WTC11 (cell line): ENCODE measurements at regions not wholly inside any gene's neighbourhood (a gene's known extent, or its start where the extent isn't known, plus 50 kb on each side); places are given as distances from the start of the nearest gene placed in this dataset.

Experiments used
- ATAC-seq: fragments of 200-7000 bp; cut with Tn5 transposase; 2 replicates; pipeline ENCODE4 v1.10.0; 2021; ENCODE audit warnings: mild to moderate bottlenecking, moderate library complexity
- CTCF ChIA-PET: fragments of 300-600 bp; sonication (Branson Sonifier 250); formaldehyde crosslinking; loops from one replicate; lab custom pipeline; 2021; ENCODE audit warnings: antibody characterized with exemption; lab: Charles Lee
- POLR2A ChIA-PET: fragments of 350-600 bp; sonication (Branson Sonifier 250); formaldehyde crosslinking; loops from one replicate; lab custom pipeline; 2021; ENCODE audit warnings: antibody characterized with exemption; lab: Charles Lee
- DNase-seq: peaks from one replicate; pipeline ENCODE4 v3.0.0; 2021; ENCODE audit warnings: low spot score
- H3K27ac Mint-ChIP-seq: 2 replicates; pipeline ENCODE4 v1.8.0; 2021; ENCODE audit warnings: mixed read lengths
- H3K27me3 Mint-ChIP-seq: 2 replicates; pipeline ENCODE4 v1.8.0; 2021; ENCODE audit warnings: low read depth, mild to moderate bottlenecking, moderate library complexity, mixed read lengths
- H3K36me3 Mint-ChIP-seq: 2 replicates; pipeline ENCODE4 v1.8.0; 2021; ENCODE audit warnings: mixed read lengths
- H3K4me1 Mint-ChIP-seq: 2 replicates; pipeline ENCODE4 v1.8.0; 2022; ENCODE audit warnings: mixed read lengths
- H3K4me3 Mint-ChIP-seq: 2 replicates; pipeline ENCODE4 v1.8.0; 2021; ENCODE audit warnings: mild to moderate bottlenecking, moderate library complexity, mixed read lengths
- H3K9me3 Mint-ChIP-seq: 2 replicates; pipeline ENCODE4 v1.8.0; 2021; ENCODE audit warnings: mixed read lengths
- AFF4 ChIP-seq: sonication (generic); formaldehyde crosslinking; IDR thresholded peaks from 2 replicates; pipeline ENCODE4 v1.8.1; 2023; ENCODE audit warnings: mild to moderate bottlenecking, missing genetic modification reagents, borderline replicate concordance
- ATF2 ChIP-seq: sonication (generic); formaldehyde crosslinking; IDR thresholded peaks from 2 replicates; pipeline ENCODE4 v1.8.1; 2022; ENCODE audit warnings: low read depth, missing genetic modification reagents, borderline replicate concordance
- CDX4 ChIP-seq: fragments of 250-450 bp; sonication (Bioruptor Pico); IDR thresholded peaks from 2 replicates; pipeline ENCODE4 v1.9.0; 2021; ENCODE audit warnings: moderate library complexity, mild to moderate bottlenecking, inconsistent platforms, borderline replicate concordance
- CREM ChIP-seq: sonication (generic); formaldehyde crosslinking; IDR thresholded peaks from 2 replicates; pipeline ENCODE4 v1.8.1; 2022; ENCODE audit warnings: mild to moderate bottlenecking, missing genetic modification reagents, moderate library complexity
- CTCF ChIP-seq: fragments of 200-600 bp; IDR thresholded peaks from 2 replicates; pipeline ENCODE4 v1.8.0; 2022; ENCODE audit warnings: antibody characterized with exemption
- ERG ChIP-seq: fragments of 250-450 bp; sonication (Bioruptor Pico); IDR thresholded peaks from 2 replicates; pipeline ENCODE4 v1.8.0; 2021; ENCODE audit warnings: mild to moderate bottlenecking
- FOXK1 ChIP-seq: sonication (generic); formaldehyde crosslinking; IDR thresholded peaks from 2 replicates; pipeline ENCODE4 v1.8.0; 2022; ENCODE audit warnings: mild to moderate bottlenecking, moderate library complexity, missing genetic modification reagents
- HMGXB4 ChIP-seq: sonication (generic); formaldehyde crosslinking; IDR thresholded peaks from 2 replicates; pipeline ENCODE4 v1.8.1; 2023; ENCODE audit warnings: mild to moderate bottlenecking, moderate library complexity, missing genetic modification reagents
- JUN ChIP-seq: sonication (generic); formaldehyde crosslinking; IDR thresholded peaks from 2 replicates; pipeline ENCODE4 v1.8.0; 2023; ENCODE audit warnings: mild to moderate bottlenecking, missing genetic modification reagents
- NFATC4 ChIP-seq: fragments of 250-450 bp; sonication (Bioruptor Pico); IDR thresholded peaks from 2 replicates; pipeline ENCODE4 v1.9.0; 2021; ENCODE audit warnings: mild to moderate bottlenecking
- NFE2L1 ChIP-seq: sonication (generic); formaldehyde crosslinking; IDR thresholded peaks from 2 replicates; pipeline ENCODE4 v1.8.1; 2023; ENCODE audit warnings: missing genetic modification reagents
- NFYB ChIP-seq: sonication (generic); formaldehyde crosslinking; conservative IDR thresholded peaks from 2 replicates; pipeline ENCODE4 v1.8.0; 2022; ENCODE audit warnings: low read depth, missing genetic modification reagents
- OVOL2 ChIP-seq: fragments of 250-450 bp; sonication (Bioruptor Pico); IDR thresholded peaks from 2 replicates; pipeline ENCODE4 v1.9.0; 2021; ENCODE audit warnings: mild to moderate bottlenecking, borderline replicate concordance
- PRRX2 ChIP-seq: fragments of 250-450 bp; sonication (Bioruptor Pico); IDR thresholded peaks from 2 replicates; pipeline ENCODE4 v1.8.0; 2021; ENCODE audit warnings: mild to moderate bottlenecking
- STAT6 ChIP-seq: sonication (generic); formaldehyde crosslinking; conservative IDR thresholded peaks from 2 replicates; pipeline ENCODE4 v1.8.1; 2023; ENCODE audit warnings: mild to moderate bottlenecking, low read depth, missing genetic modification reagents, moderate library complexity
- ZNF121 ChIP-seq: sonication (generic); formaldehyde crosslinking; IDR thresholded peaks from 2 replicates; pipeline ENCODE4 v1.8.0; 2023; ENCODE audit warnings: missing genetic modification reagents
- ZNF263 ChIP-seq: sonication (generic); formaldehyde crosslinking; IDR thresholded peaks from 2 replicates; pipeline ENCODE4 v1.8.1; 2022; ENCODE audit warnings: low read depth, mild to moderate bottlenecking, moderate library complexity, missing genetic modification reagents
- ZNF423 ChIP-seq: fragments of 250-450 bp; sonication (Bioruptor Pico); IDR thresholded peaks from 2 replicates; pipeline ENCODE4 v2.1.2; 2022; ENCODE audit warnings: mild to moderate bottlenecking, moderate library complexity
- ZNF425 ChIP-seq: fragments of 250-450 bp; sonication (Bioruptor Pico); conservative IDR thresholded peaks from 2 replicates; pipeline ENCODE4 v1.9.0; 2021; ENCODE audit warnings: mild to moderate bottlenecking

- H3K4me1 Mint-ChIP-seq: peaks cover 15% of the 10 kb centered on the region
- no peaks in the 10 kb centered on the region for H3K36me3 Mint-ChIP-seq
- POLR2A ChIA-PET: no interaction called here
- ATAC-seq (no peak), DNase-seq (no peak)
- no peaks in the 10 kb centered on the region for H3K27me3 Mint-ChIP-seq
- CTCF ChIA-PET: interaction anchor here (1.8 kb wide), 1 partner anchor 161 kb away, joined by 4 read pairs; no protein-coding TSS in a partner anchor
- no peak overlapping the region for H3K4me3 Mint-ChIP-seq
- TF ChIP-seq CTCF (no peak), HMGXB4 (CRISPR knock-in tag) (no peak), OVOL2 (CRISPR knock-in tag) (no peak), STAT6 (CRISPR knock-in tag) (no peak), ZNF423 (CRISPR knock-in tag) (no peak), ERG (CRISPR knock-in tag) (no peak), CDX4 (CRISPR knock-in tag) (no peak), ATF2 (CRISPR knock-in tag) (no peak), FOXK1 (CRISPR knock-in tag) (no peak), PRRX2 (CRISPR knock-in tag) (no peak), ZNF121 (CRISPR knock-in tag) (no peak), ZNF263 (CRISPR knock-in tag) (no peak), NFE2L1 (no peak)
- peak overlapping the region; percentile 58; the same call in 1 of the 2 replicates for H3K27ac Mint-ChIP-seq
- H3K9me3 Mint-ChIP-seq: peaks cover 10% of the 10 kb centered on the region
Observed at GRCh38 chr1:212504171-212504803, 71.6 kb downstream of the NENF start.

GRCh38 chr1:212506666-212507065 is 73.9 kb downstream of the NENF start:
- H3K4me3 Mint-ChIP-seq: no peak overlapping the region
- DNase-seq (no peak), ATAC-seq (peak; percentile 51)
- no peaks in the 10 kb centered on the region for H3K36me3 Mint-ChIP-seq
- no peaks in the 10 kb centered on the region; the same call in 1 of the 2 replicates for H3K27me3 Mint-ChIP-seq
- H3K9me3 Mint-ChIP-seq: peaks cover 4% of the 10 kb centered on the region
- no peak overlapping the region for H3K27ac Mint-ChIP-seq
- H3K4me1 Mint-ChIP-seq: peaks cover 15% of the 10 kb centered on the region
- POLR2A ChIA-PET: interaction anchor here (1.1 kb wide), 1 partner anchor 102 kb away, joined by 4 read pairs; the partner anchor contains the start of gene ATF3
- CTCF ChIA-PET: interaction anchor here (0.9 to 1.2 kb wide), 2 partner anchors 30 to 105 kb away, joined by 3 to 4 read pairs; no protein-coding TSS in a partner anchor
- TF ChIP-seq NFYB (CRISPR knock-in tag) (no peak), JUN (CRISPR knock-in tag) (no peak), ZNF425 (CRISPR knock-in tag) (no peak), CREM (CRISPR knock-in tag) (no peak), AFF4 (CRISPR knock-in tag) (no peak), NFATC4 (CRISPR knock-in tag) (no peak)
